Skeletal muscle satellite cell (primary cell): ENCODE measurements at regions not wholly inside any gene's neighbourhood (a gene's known extent, or its start where the extent isn't known, plus 50 kb on each side); places are given as distances from the start of the nearest gene placed in this dataset.

ENCODE experiments used
- H3K27me3 ChIP-seq: 2 replicates; pipeline ENCODE4 v1.7.0; 2013; ENCODE audit warnings: low read length; ENCODE audit not compliant: control insufficient read depth, insufficient read depth
- H3K36me3 ChIP-seq: 2 replicates; pipeline ENCODE4 v1.7.0; 2013; ENCODE audit warnings: mild to moderate bottlenecking, control low read depth, low read length; ENCODE audit not compliant: insufficient read depth
- H3K4me1 ChIP-seq: 2 replicates; pipeline ENCODE4 v1.7.0; 2013; ENCODE audit warnings: low read length; ENCODE audit not compliant: control insufficient read depth, insufficient read depth
- H3K4me2 ChIP-seq: 2 replicates; pipeline ENCODE4 v1.7.0; 2013; ENCODE audit warnings: mild to moderate bottlenecking, low read length
- H3K4me3 ChIP-seq: 2 replicates; pipeline ENCODE4 v1.7.0; 2013; ENCODE audit warnings: low read length
- H3K9ac ChIP-seq: 2 replicates; pipeline ENCODE4 v1.7.0; 2013; ENCODE audit warnings: mild to moderate bottlenecking, low read depth, low read length, moderate library complexity
- H3K9me3 ChIP-seq: replicated peaks from 2 replicates; pipeline ENCODE4 v1.7.0; 2013; ENCODE audit warnings: mild to moderate bottlenecking, control low read depth, low read length

DNA sequence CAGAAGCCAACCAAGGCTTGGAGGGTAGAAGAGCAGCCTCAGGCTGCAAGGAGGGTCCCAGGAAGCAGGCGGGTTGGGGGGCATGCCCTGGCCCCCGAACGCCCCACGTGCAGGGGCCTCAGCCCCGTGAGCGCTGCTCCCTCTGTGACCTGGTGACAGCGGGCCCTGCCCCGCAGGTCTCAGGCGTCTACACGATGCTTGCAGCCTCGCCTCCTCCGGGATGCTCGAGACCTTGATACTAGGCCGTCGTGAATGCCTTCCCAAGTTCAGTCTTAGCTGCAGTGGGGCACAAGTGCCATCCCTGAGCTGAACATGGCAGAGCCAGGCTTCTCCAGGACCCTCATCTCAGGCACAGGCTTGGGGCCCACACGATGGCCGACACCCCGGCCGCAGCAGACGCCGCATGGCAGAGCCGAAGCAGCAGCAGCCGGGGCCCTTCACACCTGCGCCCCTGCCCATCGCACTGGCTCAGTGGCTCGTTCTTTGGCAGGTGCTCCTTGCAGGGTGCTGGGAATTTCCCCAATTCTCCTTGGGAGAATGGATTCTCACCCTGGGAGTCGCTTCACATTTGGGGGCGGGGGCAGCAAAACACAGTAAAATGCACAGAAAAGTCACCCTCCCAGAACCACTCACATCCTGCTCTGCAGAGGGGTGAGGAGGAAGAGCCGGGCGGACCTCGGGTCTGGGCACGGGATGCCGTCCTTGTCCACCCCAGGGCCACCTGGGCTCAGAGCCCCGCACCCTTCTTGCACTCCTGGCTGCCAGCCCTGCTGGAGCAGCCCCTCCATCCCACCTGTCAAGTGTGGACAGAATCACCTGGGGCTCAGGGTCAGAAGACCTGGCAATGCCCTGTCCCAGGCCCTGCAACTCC, 161.8 kb downstream of the DLL1 start:
- Histone ChIP-seq H3K4me3 (no peak overlapping the region), H3K27me3 (no peaks in the 10 kb centered on the region), H3K36me3 (no peaks in the 10 kb centered on the region), H3K4me2 (no peak overlapping the region), H3K9me3 (peaks cover 3% of the 10 kb centered on the region), H3K4me1 (no peaks in the 10 kb centered on the region), H3K9ac (no peak overlapping the region)

DNA sequence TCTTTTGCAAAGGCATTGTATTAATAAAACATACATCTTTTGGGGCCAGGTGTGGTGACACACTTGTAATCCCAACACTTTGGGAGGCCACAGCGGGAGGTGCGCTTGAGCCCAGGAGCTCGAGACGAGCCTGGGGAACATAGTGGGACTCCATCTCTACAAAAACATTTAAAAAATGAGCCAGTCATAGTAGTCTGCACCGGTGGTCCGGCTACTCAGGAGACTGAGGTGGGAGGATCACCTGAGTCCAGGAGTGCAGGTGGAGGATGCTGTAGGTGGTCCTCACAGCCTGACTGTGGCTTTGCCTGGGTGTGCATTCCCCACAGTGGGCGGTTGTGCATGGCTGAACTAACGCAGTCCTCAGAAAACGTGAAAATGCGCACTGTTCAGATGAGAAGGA, 162.5 kb downstream of the DLL1 start:
- Histone ChIP-seq H3K4me1 (no peaks in the 10 kb centered on the region), H3K9ac (no peak overlapping the region), H3K4me2 (no peak overlapping the region), H3K9me3 (peaks cover 3% of the 10 kb centered on the region), H3K27me3 (no peaks in the 10 kb centered on the region), H3K36me3 (no peaks in the 10 kb centered on the region), H3K4me3 (no peak overlapping the region)

DNA sequence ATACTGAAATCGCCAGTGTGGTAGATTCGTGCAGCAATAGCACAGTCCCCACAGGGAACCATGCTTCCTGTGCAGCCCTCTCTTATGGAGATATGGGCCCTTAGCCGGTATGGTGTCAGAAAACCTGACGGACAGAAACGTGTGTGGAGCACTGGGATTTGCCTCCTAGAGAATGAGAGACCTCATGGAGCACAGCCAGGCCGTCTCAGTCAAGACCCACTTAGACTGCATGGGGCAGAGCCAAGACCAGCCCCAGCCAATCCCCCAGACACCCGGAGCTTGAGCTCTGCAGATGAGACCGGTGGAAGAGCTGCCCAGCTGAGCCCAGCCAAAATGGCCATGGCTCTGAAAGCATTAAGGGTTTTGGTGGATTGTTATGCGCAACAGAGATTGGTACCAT, 163.7 kb downstream of the DLL1 start:
- H3K27me3 ChIP-seq, result no peaks in the 10 kb centered on the region
- H3K4me2 ChIP-seq, result no peak overlapping the region
- H3K9me3 ChIP-seq, result peaks cover 9% of the 10 kb centered on the region
- no peak overlapping the region for H3K9ac ChIP-seq
- no peaks in the 10 kb centered on the region for H3K4me1 ChIP-seq
- H3K4me3 ChIP-seq, result no peak overlapping the region
- H3K36me3 ChIP-seq, result no peaks in the 10 kb centered on the region

DNA sequence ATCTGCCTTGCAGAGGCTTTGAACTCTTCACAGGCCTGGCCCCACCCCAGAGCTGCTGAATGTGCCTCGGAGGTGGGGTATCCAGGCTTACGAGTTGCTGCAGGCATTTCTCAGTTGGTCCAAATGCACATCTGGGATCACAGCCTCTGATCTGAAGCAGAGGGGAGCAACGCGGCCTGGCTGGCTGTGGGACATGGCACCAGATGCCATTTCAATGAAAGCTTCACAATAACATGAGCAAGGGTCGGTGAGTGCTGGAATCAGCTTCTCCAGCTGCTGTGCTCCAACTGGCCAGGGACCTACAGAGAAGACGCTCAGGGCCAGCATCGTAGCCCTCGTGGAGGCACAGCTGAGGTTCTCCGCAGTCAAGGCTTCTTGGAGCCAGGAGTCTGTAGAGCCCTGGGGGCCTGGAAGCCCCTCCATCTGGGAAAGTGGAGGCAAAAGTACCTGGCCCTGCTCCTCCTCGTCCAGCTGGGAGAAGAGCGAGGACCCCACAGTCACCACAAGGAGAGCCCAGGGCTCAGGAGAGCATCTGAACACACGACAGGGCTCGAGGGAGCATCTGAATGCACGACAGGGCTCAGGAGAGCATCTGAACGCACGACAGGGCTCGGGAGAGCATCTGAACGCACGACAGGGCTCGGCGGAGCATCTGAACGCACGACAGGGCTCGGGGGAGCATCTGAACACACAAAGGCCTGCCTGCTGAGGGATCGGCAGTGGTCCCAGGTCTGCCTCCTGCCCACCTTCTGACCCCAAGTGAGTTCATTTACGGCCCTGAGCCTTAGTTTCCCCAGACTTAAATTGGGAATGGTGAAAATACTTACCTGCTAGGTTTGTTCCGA, 165.2 kb downstream of the DLL1 start:
- no peak overlapping the region for H3K4me2 ChIP-seq
- no peak overlapping the region for H3K9ac ChIP-seq
- no peak overlapping the region for H3K4me3 ChIP-seq
- H3K27me3 ChIP-seq, result no peaks in the 10 kb centered on the region
- peaks cover 9% of the 10 kb centered on the region for H3K9me3 ChIP-seq
- no peaks in the 10 kb centered on the region for H3K36me3 ChIP-seq
- no peaks in the 10 kb centered on the region for H3K4me1 ChIP-seq

DNA sequence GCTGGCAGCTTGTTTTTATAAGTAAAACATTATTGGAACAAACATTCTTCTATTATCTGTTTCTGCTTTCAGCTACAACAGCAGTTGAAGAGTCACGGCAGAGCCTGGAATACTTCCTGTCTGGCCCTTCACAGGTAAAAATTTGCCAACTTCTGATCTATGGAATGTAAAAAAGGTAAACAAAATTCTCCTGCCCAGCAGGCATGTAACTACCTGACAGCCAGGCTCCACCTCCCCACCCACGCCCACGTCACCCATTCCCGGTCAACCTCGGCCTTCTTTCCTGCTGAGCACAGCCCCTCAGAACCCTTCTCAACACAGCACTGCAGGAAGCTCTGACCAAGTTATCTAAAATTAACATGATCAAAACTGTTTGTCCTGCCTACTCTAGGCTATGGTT, 166.0 kb downstream of the DLL1 start:
- H3K4me3 ChIP-seq, result no peak overlapping the region
- no peak overlapping the region for H3K4me2 ChIP-seq
- H3K9ac ChIP-seq, result no peak overlapping the region
- no peaks in the 10 kb centered on the region for H3K4me1 ChIP-seq
- H3K36me3 ChIP-seq, result no peaks in the 10 kb centered on the region
- H3K9me3 ChIP-seq, result peaks cover 9% of the 10 kb centered on the region
- H3K27me3 ChIP-seq, result no peaks in the 10 kb centered on the region

DNA sequence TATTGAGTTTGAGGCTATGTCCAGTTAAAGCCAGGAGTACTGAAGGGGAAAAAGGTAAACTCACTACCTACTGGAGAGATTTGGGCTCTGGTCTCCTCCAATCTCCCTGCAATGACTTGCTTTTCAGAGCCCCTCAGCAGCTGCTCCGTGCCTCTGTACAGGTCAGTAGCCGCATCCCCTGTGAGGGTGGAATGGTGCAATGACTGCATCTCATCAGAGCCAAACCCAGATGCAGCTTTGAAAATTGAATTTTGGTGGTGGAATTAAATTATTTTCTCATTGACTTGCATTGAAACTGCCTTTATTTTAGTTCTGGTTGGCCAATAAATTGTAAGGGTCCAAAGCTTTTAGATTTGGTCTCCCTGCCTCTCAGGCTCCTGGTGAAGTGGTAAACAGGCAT, 166.7 kb downstream of the DLL1 start:
- H3K9ac ChIP-seq, result no peak overlapping the region
- no peak overlapping the region for H3K4me2 ChIP-seq
- no peaks in the 10 kb centered on the region for H3K27me3 ChIP-seq
- no peaks in the 10 kb centered on the region for H3K36me3 ChIP-seq
- peaks cover 9% of the 10 kb centered on the region for H3K9me3 ChIP-seq
- no peak overlapping the region for H3K4me3 ChIP-seq
- H3K4me1 ChIP-seq, result no peaks in the 10 kb centered on the region

DNA sequence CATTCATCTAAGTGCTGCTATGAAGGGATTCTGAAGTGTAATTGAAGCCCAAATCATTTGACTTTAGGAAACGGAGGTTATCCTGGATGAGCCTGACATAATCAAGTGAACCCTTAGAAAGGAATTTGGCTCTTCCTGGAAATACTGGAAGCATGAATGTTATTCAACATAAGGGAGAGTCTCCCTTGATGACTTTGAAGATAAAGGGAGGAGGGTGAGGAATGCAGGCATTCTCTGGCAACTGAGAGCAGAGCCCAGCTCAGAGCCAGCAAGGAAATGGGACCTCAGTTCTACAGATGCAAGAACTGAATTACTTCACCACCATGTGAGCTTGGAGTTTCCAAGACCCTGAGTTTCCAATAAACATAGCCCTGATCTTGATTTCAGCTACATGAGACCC, 168.2 kb downstream of the DLL1 start:
- H3K9me3 ChIP-seq, result peaks cover 9% of the 10 kb centered on the region
- no peaks in the 10 kb centered on the region for H3K27me3 ChIP-seq
- H3K4me3 ChIP-seq, result no peak overlapping the region
- no peaks in the 10 kb centered on the region for H3K36me3 ChIP-seq
- H3K4me2 ChIP-seq, result no peak overlapping the region
- no peak overlapping the region for H3K9ac ChIP-seq
- H3K4me1 ChIP-seq, result no peaks in the 10 kb centered on the region

DNA sequence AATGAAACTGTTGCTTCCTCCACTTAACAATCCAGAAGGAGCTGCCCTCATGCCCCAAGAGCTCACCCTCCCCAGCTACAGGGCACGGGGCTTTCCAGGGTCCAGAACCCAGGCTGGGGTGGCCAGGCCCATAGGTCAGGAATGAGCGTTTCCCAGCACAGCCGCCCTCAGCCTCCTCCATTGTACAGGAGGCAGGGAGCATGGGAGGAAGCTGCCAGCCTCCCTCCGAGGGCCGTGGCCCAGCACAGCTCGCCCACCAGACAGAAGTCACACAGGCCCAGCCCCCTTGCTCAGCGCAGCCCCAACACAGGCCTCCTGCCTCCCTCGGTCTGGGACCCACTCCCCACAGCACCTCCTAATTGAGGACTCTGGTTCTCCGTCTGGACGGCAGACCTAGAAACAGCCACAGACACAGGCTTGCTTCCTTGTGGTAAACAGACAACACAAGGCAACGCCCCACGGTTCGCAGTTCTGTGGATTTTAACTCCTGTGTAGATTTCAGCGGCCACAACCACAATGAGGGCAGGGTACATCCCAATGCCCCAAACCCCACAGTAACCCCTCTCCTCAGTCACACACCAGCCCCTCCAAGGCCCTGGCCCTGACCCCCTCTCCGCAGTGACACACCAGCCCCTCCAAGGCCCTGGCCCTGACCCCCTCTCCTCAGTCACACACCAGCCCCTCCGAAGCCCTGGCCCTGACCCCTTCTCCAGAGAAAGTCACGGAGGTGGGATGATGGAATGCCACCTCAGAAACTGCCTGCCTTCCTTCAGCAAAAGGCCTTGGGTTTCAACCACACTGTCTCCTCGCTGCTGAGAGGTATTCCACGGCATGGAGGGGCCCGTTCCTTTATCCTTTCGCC, 173.5 kb downstream of the DLL1 start:
- H3K9ac ChIP-seq, result no peak overlapping the region
- peaks cover 2% of the 10 kb centered on the region for H3K9me3 ChIP-seq
- H3K4me1 ChIP-seq, result no peaks in the 10 kb centered on the region
- H3K4me3 ChIP-seq, result no peak overlapping the region
- H3K36me3 ChIP-seq, result no peaks in the 10 kb centered on the region
- H3K4me2 ChIP-seq, result no peak overlapping the region
- H3K27me3 ChIP-seq, result no peaks in the 10 kb centered on the region

DNA sequence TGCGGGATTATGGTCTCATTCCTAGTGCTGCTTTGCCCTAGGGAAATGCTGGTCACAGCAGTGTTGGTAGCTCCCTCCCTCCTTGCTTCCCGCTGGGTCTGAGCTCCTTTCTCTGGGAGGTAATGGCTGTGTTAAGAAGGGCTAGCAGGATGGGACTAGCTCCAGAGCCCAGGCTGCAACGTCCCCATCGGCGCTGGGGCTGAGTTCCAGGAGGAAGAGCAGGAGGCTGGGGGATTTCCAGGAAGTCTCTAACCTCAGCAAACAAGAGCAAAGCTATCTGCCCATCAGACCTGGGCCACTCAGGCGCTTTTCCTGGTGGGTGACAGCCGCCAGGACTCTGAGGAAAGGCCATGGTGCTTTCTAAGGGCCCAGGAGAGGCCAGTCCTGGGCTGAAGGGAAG, 174.2 kb downstream of the DLL1 start:
- Histone ChIP-seq H3K4me2 (no peak overlapping the region), H3K9me3 (no peaks in the 10 kb centered on the region), H3K27me3 (no peaks in the 10 kb centered on the region), H3K9ac (no peak overlapping the region), H3K4me3 (no peak overlapping the region), H3K4me1 (no peaks in the 10 kb centered on the region), H3K36me3 (no peaks in the 10 kb centered on the region)

DNA sequence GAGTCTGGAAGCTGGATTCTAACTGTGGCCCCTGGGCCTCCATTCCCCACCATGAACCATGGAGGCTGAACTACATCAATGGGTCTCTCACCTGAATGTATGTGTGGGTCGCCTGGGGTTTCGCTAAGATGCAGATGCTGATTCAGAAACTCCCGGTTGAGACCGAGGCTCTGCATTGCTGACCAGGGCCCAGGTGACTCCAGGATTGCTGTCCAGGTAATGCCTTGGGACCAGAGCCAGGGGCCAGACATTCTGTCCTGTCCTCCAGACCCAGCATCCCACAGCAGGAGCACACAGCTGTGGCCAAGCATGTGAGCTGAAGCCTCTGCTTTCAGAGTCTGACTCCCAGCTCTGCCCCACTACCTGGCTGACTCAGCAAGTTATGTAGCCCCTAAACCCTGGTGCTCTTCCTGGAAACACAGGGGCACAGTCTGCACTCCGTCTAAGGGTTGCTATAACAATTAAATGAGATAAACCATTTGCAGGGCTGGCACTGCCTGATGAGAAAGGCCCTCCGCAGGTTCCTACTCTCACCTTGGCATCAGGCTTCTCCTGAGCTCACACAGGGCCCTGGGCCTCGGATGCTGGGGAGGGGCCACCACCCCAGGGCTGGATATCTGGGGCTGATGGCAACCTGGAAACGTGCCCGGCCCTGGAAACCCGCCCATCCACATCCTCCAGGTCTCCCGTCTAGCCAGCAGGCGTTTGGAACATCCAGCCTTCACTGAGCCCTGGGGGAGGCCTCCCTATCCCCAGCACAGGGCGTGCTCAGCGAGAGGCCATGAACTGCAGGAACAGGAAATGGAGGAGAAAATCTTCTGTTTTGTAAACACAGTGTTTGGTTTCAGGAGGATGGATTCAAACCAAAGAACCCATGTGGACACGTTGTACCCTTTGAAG, 175.7 kb downstream of the DLL1 start:
- no peak overlapping the region for H3K9ac ChIP-seq
- no peak overlapping the region for H3K4me2 ChIP-seq
- H3K36me3 ChIP-seq, result no peaks in the 10 kb centered on the region
- H3K27me3 ChIP-seq, result no peaks in the 10 kb centered on the region
- H3K4me3 ChIP-seq, result no peak overlapping the region
- H3K9me3 ChIP-seq, result no peaks in the 10 kb centered on the region
- H3K4me1 ChIP-seq, result no peaks in the 10 kb centered on the region
